Neuron (in vitro differentiated cells): ENCODE measurements at regions not wholly inside any gene's neighbourhood (a gene's known extent, or its start where the extent isn't known, plus 50 kb on each side); places are given as distances from the start of the nearest gene placed in this dataset.

Source experiments
- H2AFZ ChIP-seq: one replicate; pipeline ENCODE4 v1.6.1; 2013; ENCODE audit warnings: low read depth, mild to moderate bottlenecking, inconsistent platforms, low read length, moderate library complexity
- H3K27me3 ChIP-seq: one replicate; pipeline ENCODE4 v1.6.1; 2013; ENCODE audit warnings: low read length; ENCODE audit not compliant: insufficient read depth
- H3K36me3 ChIP-seq: one replicate; pipeline ENCODE4 v1.6.1; 2013; ENCODE audit warnings: low read length; ENCODE audit not compliant: insufficient read depth
- H3K4me1 ChIP-seq: one replicate; pipeline ENCODE4 v1.6.1; 2013; ENCODE audit warnings: low read length; ENCODE audit not compliant: insufficient read depth
- H3K4me3 ChIP-seq: 2 replicates; pipeline ENCODE4 v1.5.1; 2013; ENCODE audit warnings: mild to moderate bottlenecking, low read length, moderate library complexity
- H3K9me3 ChIP-seq: one replicate; pipeline ENCODE4 v1.6.1; 2013; ENCODE audit warnings: low read length

DNA sequence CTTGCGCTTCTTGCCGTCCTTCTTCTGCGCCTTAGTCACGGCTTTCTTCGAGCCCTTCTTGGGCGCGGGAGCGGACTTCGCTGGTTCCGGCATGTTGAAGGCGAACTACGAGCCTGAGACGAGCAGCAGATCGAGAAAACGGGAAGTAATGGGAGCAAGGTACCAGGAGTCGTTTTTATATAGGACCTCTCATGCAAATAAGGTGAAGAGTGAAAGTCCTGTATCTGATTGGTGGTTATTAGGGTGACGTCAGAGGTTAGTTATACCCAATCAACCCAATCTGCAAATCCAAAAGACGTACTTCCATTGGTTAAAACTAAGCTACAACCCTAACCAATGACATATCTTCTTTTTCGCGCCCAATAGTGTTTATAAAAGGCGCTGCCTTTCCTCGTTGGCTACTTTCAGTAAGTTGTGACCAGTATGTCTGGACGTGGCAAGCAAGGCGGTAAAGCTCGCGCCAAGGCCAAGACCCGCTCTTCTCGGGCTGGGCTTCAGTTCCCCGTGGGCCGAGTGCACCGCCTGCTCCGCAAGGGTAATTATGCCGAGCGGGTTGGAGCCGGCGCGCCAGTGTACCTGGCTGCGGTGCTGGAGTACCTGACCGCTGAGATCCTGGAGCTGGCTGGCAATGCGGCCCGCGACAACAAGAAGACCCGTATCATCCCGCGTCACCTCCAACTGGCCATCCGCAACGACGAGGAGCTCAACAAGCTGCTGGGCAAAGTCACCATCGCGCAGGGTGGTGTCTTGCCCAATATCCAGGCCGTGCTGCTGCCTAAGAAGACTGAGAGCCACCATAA lies 100.6 kb upstream of the PRSS16 start:
- no peaks in the 10 kb centered on the region for H3K9me3 ChIP-seq
- peak overlapping the region; percentile 98 for H3K4me3 ChIP-seq
- H3K27me3 ChIP-seq = no peaks in the 10 kb centered on the region
- H3K36me3 ChIP-seq = no peaks in the 10 kb centered on the region
- no peak overlapping the region for H2AFZ ChIP-seq
- H3K4me1 ChIP-seq = peaks cover 12% of the 10 kb centered on the region

DNA sequence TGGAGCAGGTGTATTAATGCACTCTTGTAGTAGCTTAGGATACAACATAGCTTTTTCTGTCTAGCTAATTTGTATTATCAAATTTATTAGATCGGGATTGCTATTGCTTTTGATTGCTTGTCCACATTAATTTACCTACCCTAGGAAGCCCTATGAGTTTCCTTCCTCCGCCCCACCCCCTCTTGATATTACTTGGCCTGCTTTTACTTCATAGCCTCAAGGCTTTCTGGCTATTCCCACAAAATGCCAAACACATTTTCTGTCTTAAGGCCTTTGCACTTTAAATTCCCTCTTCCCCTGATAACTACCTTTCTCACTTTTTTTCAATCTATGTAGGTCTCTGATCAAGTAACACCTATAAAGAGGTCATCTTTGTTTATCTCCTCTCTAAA lies 99.1 kb upstream of the PRSS16 start:
- H3K4me1 ChIP-seq = peaks cover 12% of the 10 kb centered on the region
- no peaks in the 10 kb centered on the region for H3K9me3 ChIP-seq
- no peak overlapping the region for H3K4me3 ChIP-seq
- no peak overlapping the region for H2AFZ ChIP-seq
- no peaks in the 10 kb centered on the region for H3K27me3 ChIP-seq
- no peaks in the 10 kb centered on the region for H3K36me3 ChIP-seq

DNA sequence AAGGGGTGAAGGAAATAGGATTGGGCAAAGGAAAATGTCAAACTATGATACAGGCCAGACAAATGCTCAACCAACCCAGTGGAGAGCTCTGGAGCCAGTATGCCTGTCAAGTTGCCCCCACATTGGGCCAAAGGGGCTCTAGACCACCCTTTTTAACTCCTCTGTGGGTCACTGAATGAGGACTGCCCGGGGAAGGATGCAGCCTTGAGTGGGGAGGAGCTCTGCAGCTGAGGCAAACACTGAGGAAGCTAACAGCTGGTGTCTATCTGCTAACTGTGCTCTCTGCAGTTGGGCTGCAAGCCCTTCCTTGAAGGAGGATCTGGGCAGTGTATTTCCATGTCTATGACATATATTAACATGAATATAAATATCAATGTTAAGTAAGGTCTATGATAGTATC lies 98.4 kb upstream of the PRSS16 start:
- no peaks in the 10 kb centered on the region for H3K36me3 ChIP-seq
- H2AFZ ChIP-seq = no peak overlapping the region
- H3K4me3 ChIP-seq = no peak overlapping the region

DNA sequence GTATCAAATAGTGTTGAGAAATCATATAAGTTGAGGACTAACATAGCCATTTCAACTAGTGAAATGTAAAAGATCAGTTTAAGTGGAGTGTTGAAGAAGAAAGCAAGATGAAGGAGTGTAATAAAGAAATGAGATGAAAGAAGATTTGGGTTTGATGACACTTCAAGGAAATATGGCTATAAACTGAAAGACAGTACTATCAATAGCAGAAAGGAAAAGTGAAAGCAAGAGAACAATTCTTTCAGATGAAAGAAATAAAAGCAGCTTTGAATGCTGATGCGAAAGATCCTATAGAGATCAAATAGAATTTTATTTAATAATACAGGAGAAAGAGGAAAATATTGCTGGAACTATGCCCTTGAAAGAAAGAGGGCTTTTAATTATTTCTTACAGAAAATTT lies 92.8 kb upstream of the PRSS16 start:
- no peaks in the 10 kb centered on the region for H3K36me3 ChIP-seq
- no peaks in the 10 kb centered on the region for H3K9me3 ChIP-seq
- no peaks in the 10 kb centered on the region for H3K27me3 ChIP-seq
- H3K4me3 ChIP-seq = no peak overlapping the region
- no peaks in the 10 kb centered on the region for H3K4me1 ChIP-seq
- H2AFZ ChIP-seq = no peak overlapping the region

More for the DNA sequence above, 98.4 kb upstream of the PRSS16 start:
- no peaks in the 10 kb centered on the region for H3K9me3 ChIP-seq
- peaks cover 12% of the 10 kb centered on the region for H3K4me1 ChIP-seq
- no peaks in the 10 kb centered on the region for H3K27me3 ChIP-seq

DNA sequence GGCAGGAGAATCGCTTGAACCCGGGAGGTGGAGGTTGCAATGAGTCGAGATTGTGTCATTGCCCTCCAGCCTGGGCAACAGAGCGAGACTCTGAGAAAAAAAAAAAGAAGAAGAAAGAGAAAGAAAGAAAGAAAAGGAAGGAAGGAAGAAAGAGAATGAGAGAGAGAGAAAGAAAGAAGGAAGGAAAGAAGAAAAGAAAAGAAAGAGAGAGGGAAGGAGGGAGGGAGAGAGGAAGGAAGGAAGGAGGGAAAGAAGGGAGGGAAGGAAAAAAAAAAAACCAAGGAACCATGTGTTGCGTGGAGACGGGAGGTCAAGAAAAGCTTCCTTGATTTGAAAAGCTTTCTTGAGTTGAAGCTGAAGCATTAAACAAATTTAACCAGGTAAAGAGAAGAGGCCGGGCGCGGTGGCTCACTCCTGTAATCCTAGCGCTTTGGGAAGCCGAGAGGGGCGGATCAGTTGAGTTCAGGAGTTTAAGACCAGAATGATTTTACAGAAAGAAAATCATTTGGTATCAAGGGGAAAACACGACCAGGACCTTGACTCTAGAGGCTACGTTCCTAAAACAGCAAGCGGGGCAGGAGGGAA lies 90.5 kb upstream of the PRSS16 start:
- no peaks in the 10 kb centered on the region for H3K9me3 ChIP-seq
- H3K4me3 ChIP-seq = no peak overlapping the region
- H3K4me1 ChIP-seq = peaks cover 10% of the 10 kb centered on the region
- no peaks in the 10 kb centered on the region for H3K36me3 ChIP-seq
- no peaks in the 10 kb centered on the region for H3K27me3 ChIP-seq
- H2AFZ ChIP-seq = no peak overlapping the region

DNA sequence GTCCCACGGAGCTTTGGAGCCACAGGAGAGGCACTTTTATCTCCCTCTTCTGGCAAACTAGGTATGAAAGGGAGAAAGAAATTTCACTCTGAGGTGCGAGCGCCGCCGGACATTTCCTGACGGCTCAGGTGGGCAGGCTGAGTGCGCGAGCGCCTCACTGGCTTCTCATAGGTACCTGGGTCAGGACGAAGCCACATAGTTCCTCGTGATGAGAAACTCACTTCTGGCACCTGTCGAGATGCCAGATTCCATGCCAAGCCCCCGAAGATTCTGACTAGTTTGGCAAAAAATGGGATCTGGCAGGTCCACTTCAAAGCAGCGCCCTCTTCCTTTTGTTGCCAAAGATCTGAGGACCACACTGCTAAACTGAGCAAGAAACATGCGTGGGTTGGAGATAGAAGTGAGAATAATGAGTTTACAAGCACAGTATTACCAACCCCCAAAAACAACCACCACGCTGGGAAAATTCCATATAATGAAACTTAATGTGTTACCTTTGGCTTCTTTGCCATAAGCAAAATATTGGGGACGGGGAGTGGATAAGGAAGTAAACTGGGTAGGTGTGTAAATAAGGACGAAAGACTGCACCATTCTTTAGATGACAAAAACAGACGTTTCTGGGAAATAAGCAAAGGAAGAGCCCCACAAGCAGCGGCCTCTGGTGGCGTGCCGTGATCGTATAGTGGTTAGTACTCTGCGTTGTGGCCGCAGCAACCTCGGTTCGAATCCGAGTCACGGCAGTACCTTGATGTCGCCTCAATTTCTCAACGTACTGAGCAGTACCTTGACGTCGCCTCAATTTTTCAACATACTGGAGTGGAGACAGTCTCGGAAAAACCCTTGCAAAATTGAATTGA lies 89.8 kb upstream of the PRSS16 start:
- no peaks in the 10 kb centered on the region for H3K9me3 ChIP-seq
- no peaks in the 10 kb centered on the region for H3K36me3 ChIP-seq
- H3K4me1 ChIP-seq = peaks cover 10% of the 10 kb centered on the region
- H3K4me3 ChIP-seq = no peak overlapping the region
- no peaks in the 10 kb centered on the region for H3K27me3 ChIP-seq
- no peak overlapping the region for H2AFZ ChIP-seq

DNA sequence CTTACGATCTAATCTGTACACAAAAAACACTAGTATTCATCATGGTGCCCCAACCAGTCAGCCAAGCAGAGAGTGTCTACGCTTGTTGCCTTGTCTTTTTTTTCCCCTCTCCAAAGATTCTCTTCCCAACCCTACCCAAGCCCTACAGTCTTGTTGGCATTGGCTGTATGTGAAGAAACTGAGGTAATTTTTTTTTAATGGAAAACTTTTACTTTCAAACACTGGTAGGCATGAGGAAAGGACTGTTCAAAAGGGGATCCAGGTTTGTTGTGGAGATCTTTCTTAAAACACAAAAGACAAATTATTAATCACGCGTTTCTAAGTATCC lies 89.2 kb upstream of the PRSS16 start:
- Histone ChIP-seq H3K4me3 (no peak overlapping the region), H3K27me3 (no peaks in the 10 kb centered on the region), H3K9me3 (no peaks in the 10 kb centered on the region), H3K36me3 (no peaks in the 10 kb centered on the region), H3K4me1 (peaks cover 10% of the 10 kb centered on the region), H2AFZ (no peak overlapping the region)

DNA sequence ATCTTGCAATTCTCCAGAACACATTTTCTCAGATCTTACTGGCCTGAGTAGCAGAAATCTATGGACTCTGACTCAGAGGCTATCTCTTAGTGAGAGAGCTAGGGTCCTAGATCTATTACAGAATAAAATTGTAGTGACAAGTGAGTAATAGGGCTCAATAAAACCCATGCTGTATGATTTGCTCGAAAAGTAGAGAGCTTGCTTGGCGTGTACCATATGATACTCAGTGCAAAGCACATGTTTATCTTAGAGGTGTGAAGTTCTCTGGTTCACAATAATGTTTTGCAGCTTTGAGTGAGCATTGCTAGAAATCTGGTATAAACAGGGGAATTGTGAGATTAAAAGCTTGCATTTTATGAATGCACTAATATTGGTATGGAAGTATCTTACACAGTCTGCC lies 87.8 kb upstream of the PRSS16 start:
- H3K27me3 ChIP-seq = no peaks in the 10 kb centered on the region
- no peak overlapping the region for H3K4me3 ChIP-seq
- H3K9me3 ChIP-seq = no peaks in the 10 kb centered on the region
- H2AFZ ChIP-seq = no peak overlapping the region
- peaks cover 10% of the 10 kb centered on the region for H3K4me1 ChIP-seq
- no peaks in the 10 kb centered on the region for H3K36me3 ChIP-seq

DNA sequence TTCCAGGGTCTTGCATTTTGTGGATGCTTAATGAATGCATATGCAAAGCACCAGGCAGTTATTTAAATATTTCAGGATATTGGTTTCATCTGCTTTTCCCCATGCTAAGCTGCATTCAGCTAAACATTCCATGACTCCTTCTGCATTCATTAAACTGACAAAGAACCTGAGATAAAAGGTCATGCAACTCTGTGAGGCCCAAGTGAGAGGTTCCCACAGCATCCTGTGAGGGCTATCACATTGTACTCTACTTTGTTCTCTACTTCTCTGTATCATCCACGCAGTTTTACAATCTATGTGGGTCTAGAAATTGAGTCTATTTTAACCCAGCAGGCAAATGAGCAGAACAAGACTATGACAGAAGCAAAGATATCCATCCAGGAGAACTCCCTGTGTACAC lies 86.4 kb upstream of the PRSS16 start:
- Histone ChIP-seq H2AFZ (no peak overlapping the region), H3K27me3 (no peaks in the 10 kb centered on the region), H3K4me1 (peaks cover 10% of the 10 kb centered on the region), H3K4me3 (no peak overlapping the region), H3K36me3 (no peaks in the 10 kb centered on the region), H3K9me3 (no peaks in the 10 kb centered on the region)

DNA sequence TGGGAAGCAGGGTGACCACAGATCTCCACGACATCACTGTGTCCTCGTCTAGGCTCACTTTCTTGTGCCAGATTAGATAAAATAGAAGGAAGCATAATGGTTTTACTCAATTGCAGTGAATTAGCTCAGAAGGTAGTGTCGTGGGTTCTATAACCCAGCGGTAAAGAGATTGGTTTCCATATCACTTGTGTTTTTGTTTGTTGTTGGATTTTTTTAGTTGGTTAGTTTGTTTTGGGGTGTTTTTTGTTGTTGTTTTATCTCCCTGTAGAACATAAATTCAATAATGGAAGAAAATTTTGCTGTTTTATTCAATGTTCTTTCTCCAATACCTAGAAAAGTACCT lies 85.9 kb upstream of the PRSS16 start:
- no peaks in the 10 kb centered on the region for H3K27me3 ChIP-seq
- peaks cover 10% of the 10 kb centered on the region for H3K4me1 ChIP-seq
- H3K4me3 ChIP-seq = no peak overlapping the region
- H3K36me3 ChIP-seq = no peaks in the 10 kb centered on the region
- H3K9me3 ChIP-seq = no peaks in the 10 kb centered on the region
- no peak overlapping the region for H2AFZ ChIP-seq

DNA sequence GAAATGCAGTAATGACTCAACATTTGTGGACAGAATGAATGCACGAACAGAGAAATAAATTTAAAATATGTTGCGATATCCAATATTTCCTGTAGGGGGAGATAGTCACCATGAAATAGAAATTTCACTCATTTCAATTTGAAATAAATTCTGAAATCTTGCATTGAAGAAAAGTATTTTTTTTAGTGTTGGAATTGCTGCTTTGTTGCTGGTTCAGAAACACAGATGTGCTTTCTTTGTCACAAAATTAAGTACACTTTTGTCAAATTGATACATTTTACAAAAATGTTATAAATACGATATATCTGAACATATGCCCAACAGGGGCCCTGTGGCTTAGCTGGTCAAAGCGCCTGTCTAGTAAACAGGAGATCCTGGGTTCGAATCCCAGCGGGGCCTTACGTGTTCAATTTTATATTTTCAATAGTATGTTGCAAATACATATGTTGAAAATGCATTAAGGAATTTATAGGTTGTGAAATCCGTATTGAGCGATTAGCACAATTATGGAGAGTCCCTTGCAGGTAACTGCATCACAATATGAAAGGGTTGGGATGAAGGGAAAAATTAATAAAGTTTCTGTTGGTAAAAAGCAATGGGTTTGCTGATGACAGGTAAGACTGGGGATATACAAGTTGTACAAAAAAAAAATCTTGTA lies 85.4 kb upstream of the PRSS16 start:
- H3K9me3 ChIP-seq = no peaks in the 10 kb centered on the region

DNA sequence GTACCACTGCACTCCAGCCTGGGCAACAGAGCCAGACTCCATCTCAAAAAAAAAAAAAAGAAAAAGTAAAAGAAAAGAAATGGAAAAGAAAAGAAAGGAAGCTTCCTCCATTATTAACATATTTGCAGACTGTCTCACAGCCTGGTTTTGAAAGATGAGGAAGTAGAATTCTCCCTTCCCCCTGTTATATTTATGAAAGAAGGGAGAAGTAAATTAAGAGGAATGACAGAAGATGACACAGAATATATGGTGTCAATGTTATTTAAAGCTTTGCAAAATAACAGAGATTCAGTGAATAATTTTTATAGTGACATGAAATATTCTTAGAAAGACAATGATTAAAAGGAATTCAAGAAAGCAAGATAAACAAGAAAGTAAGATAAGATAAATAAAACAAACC lies 83.7 kb upstream of the PRSS16 start:
- Histone ChIP-seq H3K27me3 (no peaks in the 10 kb centered on the region), H2AFZ (no peak overlapping the region), H3K4me1 (peaks cover 10% of the 10 kb centered on the region), H3K4me3 (no peak overlapping the region), H3K36me3 (no peaks in the 10 kb centered on the region), H3K9me3 (no peaks in the 10 kb centered on the region)

More for the DNA sequence above, 85.4 kb upstream of the PRSS16 start:
- Histone ChIP-seq H3K36me3 (no peaks in the 10 kb centered on the region), H3K4me3 (no peak overlapping the region), H3K4me1 (peaks cover 10% of the 10 kb centered on the region), H3K27me3 (no peaks in the 10 kb centered on the region), H2AFZ (no peak overlapping the region)

DNA sequence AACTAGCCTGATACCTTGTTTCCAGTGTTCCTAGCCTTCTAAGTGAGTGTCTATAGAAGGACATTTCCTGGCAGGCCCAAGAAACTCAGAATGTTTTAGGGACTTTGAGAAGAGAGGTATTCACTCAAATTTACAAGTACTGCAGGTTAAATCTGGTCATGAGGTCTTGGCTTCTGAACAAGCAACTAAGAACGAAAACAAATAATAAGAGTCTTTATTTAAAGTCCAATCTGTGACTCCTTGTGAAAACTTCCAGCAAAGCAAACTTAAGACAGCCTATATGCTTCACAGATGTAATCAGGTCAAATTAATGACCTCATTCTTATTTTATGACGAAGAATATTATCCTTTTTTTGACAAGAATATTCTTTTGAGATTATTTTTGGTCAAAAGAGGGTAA lies 79.4 kb upstream of the PRSS16 start:
- no peak overlapping the region for H3K4me3 ChIP-seq
- H3K9me3 ChIP-seq = no peaks in the 10 kb centered on the region
- H3K4me1 ChIP-seq = no peaks in the 10 kb centered on the region
- no peak overlapping the region for H2AFZ ChIP-seq
- H3K36me3 ChIP-seq = no peaks in the 10 kb centered on the region
- H3K27me3 ChIP-seq = no peaks in the 10 kb centered on the region
